Ovary (tissue), 3 donors: ENCODE measurements at regions not wholly inside any gene's neighbourhood (a gene's known extent, or its start where the extent isn't known, plus 50 kb on each side); places are given as distances from the start of the nearest gene placed in this dataset.

Experiments used
- CTCF ChIP-seq, 3 donors: fragments of 450-650 bp in 2 of 3; fragments of 200-600 bp in 1 of 3; IDR thresholded peaks; one replicate each; pipeline versions ENCODE4 v1.5.1 to v1.8.0; 2016 to 2022; ENCODE audit warnings: antibody characterized with exemption in 3 of 3, mild to moderate bottlenecking in 1 of 3
- EP300 ChIP-seq: sonication (generic); formaldehyde crosslinking; IDR thresholded peaks from one replicate; pipeline ENCODE4 v1.6.1; 2017; ENCODE audit warnings: antibody characterized with exemption
- POLR2A ChIP-seq: fragments of 450-650 bp; IDR thresholded peaks from one replicate; pipeline ENCODE4 v1.6.1; 2017; ENCODE audit warnings: antibody characterized with exemption, mild to moderate bottlenecking, moderate library complexity
- donor health status: DM: no; HTN: no; CAD: no.

GRCh38 chr16:5193861-5194260, 96.3 kb upstream of the EEF2KMT start:
- TF ChIP-seq CTCF (IDR thresholded peaks at IDR 0.05) (no peak), POLR2A (no peak), EP300 (no peak)
